Panc1 (cell line): ENCODE measurements at regions not wholly inside any gene's neighbourhood (a gene's known extent, or its start where the extent isn't known, plus 50 kb on each side); places are given as distances from the start of the nearest gene placed in this dataset.

Experiments used
- ATAC-seq: fragments of 200-7000 bp; cut with Tn5 transposase; 2 replicates; pipeline ENCODE4 v1.9.1; 2020; ENCODE audit warnings: mild to moderate bottlenecking, moderate library complexity
- BruUV-seq: library from RNA; stranded (reverse); fragments of 400-500 nt; replicated peaks from 2 replicates; lab custom pipeline; 2021; lab: Mats Ljungman, UMichigan
- CTCF ChIA-PET: fragments of 300-600 bp; sonication (Branson Sonifier 250); formaldehyde crosslinking; loops from one replicate; lab custom pipeline; 2022; ENCODE audit warnings: antibody characterized with exemption; lab: Charles Lee
- POLR2A ChIA-PET: fragments of 300-600 bp; sonication (Branson Sonifier 250); formaldehyde crosslinking; loops from one replicate; lab custom pipeline; 2022; ENCODE audit warnings: antibody characterized with exemption; lab: Charles Lee
- DNase-seq: peaks from one replicate; pipeline ENCODE4 v3.0.0-alpha.2; 2010; ENCODE audit warnings: low read depth, low spot score
- H3K27ac ChIP-seq: 2 replicates; pipeline ENCODE4 v1.5.1; 2011; ENCODE audit warnings: mild to moderate bottlenecking, low read length, inconsistent platforms
- H3K27me3 ChIP-seq: fragments of 200-500 bp; sonication (Bioruptor generic); 2 replicates; pipeline ENCODE4 v1.6.0; 2014; ENCODE audit warnings: low read length, inconsistent platforms; ENCODE audit not compliant: control insufficient read depth, insufficient read depth
- H3K36me3 ChIP-seq: fragments of 200-500 bp; sonication (Bioruptor generic); 2 replicates; pipeline ENCODE4 v1.5.1; 2014; ENCODE audit warnings: inconsistent platforms, mild to moderate bottlenecking, low read length, moderate library complexity; ENCODE audit not compliant: control insufficient read depth, insufficient read depth
- H3K4me1 ChIP-seq: 2 replicates; pipeline ENCODE4 v1.5.1; 2011; ENCODE audit warnings: inconsistent platforms, mild to moderate bottlenecking, low read length, moderate library complexity; ENCODE audit not compliant: control insufficient read depth, insufficient read depth
- H3K4me3 ChIP-seq, 2 experiments: 2 replicates each; pipeline ENCODE4 v1.5.1; 2011 to 2012; ENCODE audit warnings: low read depth in 2 of 2, low read length in 2 of 2, mild to moderate bottlenecking in 2 of 2, inconsistent platforms in 1 of 2, moderate library complexity in 1 of 2
- H3K9me3 ChIP-seq: fragments of 200-500 bp; sonication (Bioruptor generic); 2 replicates; pipeline ENCODE4 v1.5.1; 2014; ENCODE audit warnings: low read depth, mild to moderate bottlenecking, inconsistent platforms, low read length, moderate library complexity; ENCODE audit not compliant: control insufficient read depth, insufficient read depth
- CTCF ChIP-seq: fragments of 450-650 bp; IDR thresholded peaks from 2 replicates; pipeline ENCODE4 v1.5.1; 2017; ENCODE audit warnings: mild to moderate bottlenecking
- POLR2AphosphoS5 ChIP-seq: IDR thresholded peaks from 2 replicates; pipeline ENCODE4 v1.6.1; 2012; ENCODE audit warnings: mild to moderate bottlenecking, low read depth, low read length, moderate library complexity
- REST ChIP-seq, 2 experiments: IDR thresholded peaks; 2 replicates each; pipeline ENCODE4 v1.6.1; 2011 to 2012; ENCODE audit warnings: low read depth in 2 of 2, control low read depth in 1 of 2, low read length in 1 of 2, mild to moderate bottlenecking in 1 of 2, moderate library complexity in 1 of 2; ENCODE audit not compliant: insufficient read depth in 1 of 2
- SIN3A ChIP-seq: IDR thresholded peaks from 2 replicates; pipeline ENCODE4 v1.6.1; 2012; ENCODE audit warnings: low read depth, mild to moderate bottlenecking, low read length, moderate library complexity, borderline replicate concordance; ENCODE audit not compliant: insufficient read depth
- TCF7L2 ChIP-seq: IDR thresholded peaks from 2 replicates; pipeline ENCODE4 v1.6.1; 2011; ENCODE audit warnings: mild to moderate bottlenecking, low read depth, low read length, inconsistent platforms
- in situ Hi-C: cut with HindIII; loops from 2 replicates; pipeline ENCODE4 v1.10.0; 2016; ENCODE audit warnings: low sequenced_read_pairs, low pct_unique_long_range_greater_than_20kb
- intact Hi-C: fragments of 100-400 bp; cut with micrococcal nuclease; formaldehyde crosslinking; loops from one replicate; pipeline ENCODE4 v1.10.0; 2022; ENCODE audit not compliant: unreplicated experiment

- DNase-seq (no peak), ATAC-seq (no peak)
- H3K27ac ChIP-seq, result no peak overlapping the region
- ChIA-PET POLR2A (interaction anchor here (0.6 kb wide), 2 partner anchors 21 to 580 kb away, joined by 3 to 9 read pairs; no protein-coding TSS in a partner anchor), CTCF (interaction anchor here (0.5 to 1.0 kb wide), 2 partner anchors 243 to 705 kb away, joined by 3 to 6 read pairs; no protein-coding TSS in a partner anchor)
- no peaks in the 10 kb centered on the region for H3K36me3 ChIP-seq
- TF ChIP-seq REST (IDR thresholded peaks at IDR 0.05; ENCODE audit: insufficient read depth in 1 of 2, low read depth in 2 of 2, low read length in 1 of 2) (no peak), TCF7L2 (no peak), CTCF (no peak), POLR2AphosphoS5 (no peak), SIN3A (no peak)
- H3K27me3 ChIP-seq, result peaks cover 3% of the 10 kb centered on the region
- no peaks in the 10 kb centered on the region for H3K4me1 ChIP-seq
- no TSS peak for BruUV-seq
- in situ Hi-C loops, result no loop called here
- intact Hi-C loops, result no loop called here
- no peaks in the 10 kb centered on the region for H3K9me3 ChIP-seq
- H3K4me3 ChIP-seq, result no peak overlapping the region
These were observed 124.8 kb downstream of the QRSL1 start for GRCh38 chr6:106754215-106754614.

- intact Hi-C loops (no loop called here), in situ Hi-C loops (no loop called here)
- no peaks in the 10 kb centered on the region for H3K9me3 ChIP-seq
- no peaks in the 10 kb centered on the region for H3K4me1 ChIP-seq
- H3K4me3 ChIP-seq, result no peak overlapping the region
- no peak for DNase-seq
- H3K36me3 ChIP-seq, result no peaks in the 10 kb centered on the region
- ChIA-PET CTCF (no interaction called here), POLR2A (no interaction called here)
- no peak for TF ChIP-seq REST (IDR thresholded peaks at IDR 0.05; ENCODE audit: insufficient read depth in 1 of 2, low read depth in 2 of 2, low read length in 1 of 2)
- TF ChIP-seq TCF7L2, result no peak
- TF ChIP-seq SIN3A, result no peak
- TF ChIP-seq CTCF, result no peak
- TF ChIP-seq POLR2AphosphoS5, result no peak
- BruUV-seq, result no TSS peak
- ATAC-seq, result no peak
- peaks cover 6% of the 10 kb centered on the region for H3K27me3 ChIP-seq
- no peak overlapping the region for H3K27ac ChIP-seq
These were observed 123.3 kb downstream of the QRSL1 start for GRCh38 chr6:106752641-106753040.
